Psoas muscle (tissue), 7 donors: ENCODE measurements at regions not wholly inside any gene's neighbourhood (a gene's known extent, or its start where the extent isn't known, plus 50 kb on each side); places are given as distances from the start of the nearest gene placed in this dataset.

Source experiments
- ATAC-seq, 4 donors: fragments of 200-7000 bp; cut with Tn5 transposase; one replicate each; pipeline ENCODE4 v1.9.1; 2020; ENCODE audit warnings: moderate library complexity in 3 of 4, mild to moderate bottlenecking in 2 of 4
- DNase-seq, 2 donors: peaks; one replicate each; pipeline ENCODE4 v3.0.0-alpha.2; 2020
- H3K27ac ChIP-seq: fragments of 200-600 bp; one replicate; pipeline ENCODE4 v1.8.0; 2022
- H3K27me3 ChIP-seq, 3 donors: fragments of 200-600 bp in 1 of 3; one replicate each; pipeline versions ENCODE4 v1.6.1 to v1.8.0; 2013 to 2022; ENCODE audit warnings: low read length in 2 of 3, mild to moderate bottlenecking in 2 of 3, moderate library complexity in 1 of 3; ENCODE audit not compliant: insufficient read depth in 3 of 3
- H3K36me3 ChIP-seq, 2 donors: fragments of 200-600 bp in 1 of 2; one replicate each; pipeline versions ENCODE4 v1.6.1 to v1.8.0; 2013 to 2022; ENCODE audit warnings: low read depth in 1 of 2, mild to moderate bottlenecking in 1 of 2, moderate library complexity in 1 of 2; ENCODE audit not compliant: insufficient read depth in 1 of 2
- H3K4me1 ChIP-seq: fragments of 200-600 bp; one replicate; pipeline ENCODE4 v1.8.0; 2022
- H3K4me3 ChIP-seq: fragments of 200-600 bp; one replicate; pipeline ENCODE4 v1.8.0; 2022; ENCODE audit warnings: mild to moderate bottlenecking
- H3K9me3 ChIP-seq: fragments of 200-600 bp; one replicate; pipeline ENCODE4 v1.8.0; 2022
- WGBS, 3 donors: extraction: QIAGEN DNeasy Blood & Tissue Kit; methylation state at CpG; one replicate each; pipeline versions ENCODE4 v1.1.6 to v1.1.7; 2013; 5-methylcytosine and 5-hydroxymethylcytosine counted together
- intact Hi-C, 2 donors: fragments of 100-400 bp; cut with DNase I; formaldehyde crosslinking; loops; one replicate each; pipeline versions ENCODE4 v1.11.0 to v1.14.2; 2022
- TF ChIP-seq, protein P1 (sequence below): fragments of 200-600 bp; IDR thresholded peaks from one replicate; pipeline ENCODE4 v1.8.0; 2022; ENCODE audit warnings: antibody characterized with exemption
- donor health status: healthy with polysubstance abuse.
- donor health status: DM: no; HTN: no; CAD: no; lungs with moderate emphysema.
- donor health status: Bipolar disorder and iron deficiency.
- donor health status: healthy.
- donor health status: DM: yes; HTN: yes; CAD: no.
- donor health status: DM: no; HTN: no; CAD: no.
- donor health status: DM: yes; HTN: yes; CAD: no.

DNA sequence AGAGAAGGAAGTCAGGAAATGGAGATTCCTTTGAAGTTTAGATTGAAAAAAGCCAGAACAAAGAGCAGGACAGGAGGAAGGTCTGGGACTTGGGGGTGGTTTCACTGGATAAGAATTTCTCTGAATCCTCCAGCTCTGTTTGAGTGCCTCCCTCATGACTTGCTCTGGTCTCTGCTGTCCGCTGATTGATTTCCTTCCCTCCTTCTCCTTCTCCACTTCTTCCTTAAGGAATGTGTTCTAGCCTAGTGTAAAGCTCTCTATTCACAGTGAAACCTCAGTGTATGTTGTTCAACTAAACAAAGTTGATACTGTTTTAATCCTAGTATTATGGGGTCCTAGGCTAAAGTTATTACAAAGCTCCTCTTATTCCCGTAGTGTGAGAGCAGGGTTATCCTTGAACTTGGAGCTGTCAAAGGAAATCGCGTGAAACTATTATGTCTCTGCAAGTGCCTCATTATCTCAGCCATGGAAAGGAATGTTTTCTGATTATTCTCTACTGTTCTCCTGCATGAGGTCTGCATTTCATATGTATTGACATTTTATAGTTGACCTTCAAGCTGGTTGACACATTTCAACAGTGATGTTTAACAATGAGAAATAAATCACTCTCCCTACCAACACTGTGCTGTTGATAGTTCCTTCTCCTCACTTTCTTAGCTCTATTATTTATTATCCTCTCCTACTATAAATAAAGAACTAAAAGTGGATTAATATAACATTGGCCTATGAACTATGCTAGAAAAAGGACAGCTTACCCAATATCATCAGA lies 82.7 kb upstream of the KCTD3 start:
- ATAC-seq = no peak
- Histone ChIP-seq H3K27me3 (no peaks in the 10 kb centered on the region), H3K36me3 (no peaks in the 10 kb centered on the region), H3K27ac (no peak overlapping the region), H3K4me1 (no peaks in the 10 kb centered on the region), H3K4me3 (no peak overlapping the region), H3K9me3 (no peaks in the 10 kb centered on the region)
- intact Hi-C loops = no loop called here
- TF ChIP-seq, protein P1, sequence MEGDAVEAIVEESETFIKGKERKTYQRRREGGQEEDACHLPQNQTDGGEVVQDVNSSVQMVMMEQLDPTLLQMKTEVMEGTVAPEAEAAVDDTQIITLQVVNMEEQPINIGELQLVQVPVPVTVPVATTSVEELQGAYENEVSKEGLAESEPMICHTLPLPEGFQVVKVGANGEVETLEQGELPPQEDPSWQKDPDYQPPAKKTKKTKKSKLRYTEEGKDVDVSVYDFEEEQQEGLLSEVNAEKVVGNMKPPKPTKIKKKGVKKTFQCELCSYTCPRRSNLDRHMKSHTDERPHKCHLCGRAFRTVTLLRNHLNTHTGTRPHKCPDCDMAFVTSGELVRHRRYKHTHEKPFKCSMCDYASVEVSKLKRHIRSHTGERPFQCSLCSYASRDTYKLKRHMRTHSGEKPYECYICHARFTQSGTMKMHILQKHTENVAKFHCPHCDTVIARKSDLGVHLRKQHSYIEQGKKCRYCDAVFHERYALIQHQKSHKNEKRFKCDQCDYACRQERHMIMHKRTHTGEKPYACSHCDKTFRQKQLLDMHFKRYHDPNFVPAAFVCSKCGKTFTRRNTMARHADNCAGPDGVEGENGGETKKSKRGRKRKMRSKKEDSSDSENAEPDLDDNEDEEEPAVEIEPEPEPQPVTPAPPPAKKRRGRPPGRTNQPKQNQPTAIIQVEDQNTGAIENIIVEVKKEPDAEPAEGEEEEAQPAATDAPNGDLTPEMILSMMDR = no peak
- no peak for DNase-seq
- WGBS, 3 donors = 72 to 81% (median 77%) methylated on average over 4 of the region's 4 CpGs

- no peaks in the 10 kb centered on the region for H3K9me3 ChIP-seq
- intact Hi-C loops = no loop called here
- no peaks in the 10 kb centered on the region for H3K4me1 ChIP-seq
- no peak for ATAC-seq
- 87 to 98% (median 89%) methylated on average over 1 of the region's 1 CpG for WGBS, 3 donors
- H3K4me3 ChIP-seq = no peak overlapping the region
- TF ChIP-seq, protein P1 = no peak
- no peaks in the 10 kb centered on the region for H3K27me3 ChIP-seq
- H3K36me3 ChIP-seq = no peaks in the 10 kb centered on the region
- DNase-seq = no peak
- H3K27ac ChIP-seq = no peak overlapping the region
These were observed 79.6 kb upstream of the KCTD3 start for GRCh38 chr1:215487466-215487865.

GRCh38 chr1:215488850-215489249 lies 78.3 kb upstream of the KCTD3 start:
- 73 to 88% (median 77%) methylated on average over 1 of the region's 1 CpG for WGBS, 3 donors
- H3K4me3 ChIP-seq = no peak overlapping the region
- H3K27ac ChIP-seq = no peak overlapping the region
- no peaks in the 10 kb centered on the region for H3K9me3 ChIP-seq
- ATAC-seq (no peak), DNase-seq (no peak)
- H3K27me3 ChIP-seq = no peaks in the 10 kb centered on the region
- TF ChIP-seq, protein P1 = no peak
- intact Hi-C loops = no loop called here
- H3K36me3 ChIP-seq = no peaks in the 10 kb centered on the region
- no peaks in the 10 kb centered on the region for H3K4me1 ChIP-seq

DNA sequence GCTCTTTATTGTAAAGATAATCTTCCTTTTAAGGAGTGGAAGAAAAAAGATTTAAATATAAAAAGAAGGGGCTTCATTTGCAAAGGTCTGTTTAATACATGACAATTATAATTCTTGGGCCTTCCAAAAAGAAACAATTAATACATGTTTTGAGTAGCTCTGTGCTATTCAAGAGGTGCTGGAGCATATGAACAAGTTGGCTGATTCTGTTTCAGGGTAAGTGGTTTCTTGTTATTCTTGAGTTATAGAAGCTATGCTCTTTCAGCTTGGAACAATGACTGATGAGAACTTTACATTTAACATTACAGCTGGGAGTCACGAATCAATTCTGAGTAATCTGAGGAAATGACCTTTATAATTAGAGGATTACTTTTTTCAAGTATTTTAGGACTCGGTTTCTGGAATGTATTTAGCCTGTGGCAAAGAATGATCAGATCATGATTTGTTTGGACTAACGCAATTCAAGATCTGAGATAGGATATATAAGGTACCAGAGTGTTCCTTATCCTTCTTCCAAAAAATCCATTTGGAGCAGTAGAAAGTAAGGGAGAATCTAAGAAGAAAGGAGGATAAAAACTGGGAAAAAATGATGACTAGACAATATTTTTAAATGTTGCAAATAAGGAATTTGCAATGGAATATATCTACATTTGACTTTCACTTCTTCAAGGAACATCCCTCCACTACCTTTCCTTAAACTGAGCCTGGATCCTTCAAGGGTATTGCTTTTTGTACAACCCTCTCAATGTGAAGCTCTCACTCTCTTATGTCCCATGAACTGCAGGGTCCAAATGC lies 77.1 kb upstream of the KCTD3 start:
- no peaks in the 10 kb centered on the region for H3K9me3 ChIP-seq
- no peak for DNase-seq
- H3K4me1 ChIP-seq = no peaks in the 10 kb centered on the region
- H3K27ac ChIP-seq = no peak overlapping the region
- H3K36me3 ChIP-seq = no peaks in the 10 kb centered on the region
- WGBS, 3 donors = 57 to 69% (median 63%) methylated on average over 3 of the region's 3 CpGs
- TF ChIP-seq, protein P1 = no peak
- no peaks in the 10 kb centered on the region for H3K27me3 ChIP-seq
- intact Hi-C loops = no loop called here
- H3K4me3 ChIP-seq = no peak overlapping the region
- ATAC-seq = no peak
